Gastrocnemius medialis (tissue), 4 donors: ENCODE measurements at regions not wholly inside any gene's neighbourhood (a gene's known extent, or its start where the extent isn't known, plus 50 kb on each side); places are given as distances from the start of the nearest gene placed in this dataset.

ENCODE experiments used
- ATAC-seq, 2 donors: fragments of 150-250 bp; one replicate each; pipeline ENCODE4 v1.9.1; 2016
- DNase-seq, 2 donors: peaks; one replicate each; pipeline ENCODE4 v3.0.0-alpha.2; 2019
- H3K27ac ChIP-seq, 4 donors: fragments of 200-600 bp; sonication (generic); 1 replicate in 1 of 4; 2 replicates in 3 of 4; pipeline ENCODE4 v1.5.1; 2016 to 2018; ENCODE audit warnings: mild to moderate bottlenecking in 2 of 4, moderate library complexity in 1 of 4
- H3K27me3 ChIP-seq, 3 donors: fragments of 200-600 bp; sonication (generic) in 2 of 3; 1 replicate in 1 of 3; 2 replicates in 2 of 3; pipeline versions ENCODE4 v1.5.1 to v1.6.0; 2016 to 2019; ENCODE audit warnings: mild to moderate bottlenecking in 1 of 3, moderate library complexity in 1 of 3
- H3K36me3 ChIP-seq, 2 donors: fragments of 200-600 bp; sonication (generic) in 1 of 2; one replicate each; pipeline ENCODE4 v1.5.1; 2017 to 2018
- H3K4me1 ChIP-seq, 2 donors: fragments of 200-600 bp; sonication (generic) in 1 of 2; one replicate each; pipeline ENCODE4 v1.5.1; 2016 to 2017; ENCODE audit warnings: mild to moderate bottlenecking in 2 of 2
- H3K4me3 ChIP-seq, 4 donors: fragments of 200-600 bp; sonication (generic) in 3 of 4; 1 replicate in 1 of 4; 2 replicates in 3 of 4; pipeline ENCODE4 v1.5.1; 2016 to 2019; ENCODE audit warnings: mild to moderate bottlenecking in 2 of 4
- H3K9me3 ChIP-seq, 3 donors: fragments of 200-600 bp; sonication (generic) in 2 of 3; 1 replicate in 1 of 3; 2 replicates in 2 of 3; pipeline ENCODE4 v1.5.1; 2016 to 2019
- POLR2A ChIP-seq, 2 donors: fragments of 450-650 bp; IDR thresholded peaks; one replicate each; pipeline ENCODE4 v1.6.1; 2017; ENCODE audit warnings: antibody characterized with exemption in 2 of 2, mild to moderate bottlenecking in 2 of 2, moderate library complexity in 2 of 2
- in situ Hi-C, 4 donors: fragments of 200-750 bp; cut with MboI; loops; one replicate each; pipeline versions ENCODE4 v1.15.0 to v1.8.0; 2017; ENCODE audit warnings: low sequenced_read_pairs in 4 of 4
- intact Hi-C: fragments of 100-400 bp; cut with DNase I; formaldehyde crosslinking; loops from one replicate; pipeline ENCODE4 v1.15.1; 2023; ENCODE audit warnings: low total_unique reads
- TF ChIP-seq, protein P1 (sequence below), 5 experiments: fragments of 450-650 bp in 3 of 5; fragments of 200-600 bp in 2 of 5; sonication (generic) in 2 of 5; IDR thresholded peaks in 4 of 5; conservative IDR thresholded peaks in 1 of 5; 1 replicate in 4 of 5; 2 replicates in 1 of 5; pipeline ENCODE4 v1.5.1; 2016 to 2019; ENCODE audit warnings: antibody characterized with exemption in 5 of 5, mild to moderate bottlenecking in 3 of 5, moderate library complexity in 3 of 5

DNA sequence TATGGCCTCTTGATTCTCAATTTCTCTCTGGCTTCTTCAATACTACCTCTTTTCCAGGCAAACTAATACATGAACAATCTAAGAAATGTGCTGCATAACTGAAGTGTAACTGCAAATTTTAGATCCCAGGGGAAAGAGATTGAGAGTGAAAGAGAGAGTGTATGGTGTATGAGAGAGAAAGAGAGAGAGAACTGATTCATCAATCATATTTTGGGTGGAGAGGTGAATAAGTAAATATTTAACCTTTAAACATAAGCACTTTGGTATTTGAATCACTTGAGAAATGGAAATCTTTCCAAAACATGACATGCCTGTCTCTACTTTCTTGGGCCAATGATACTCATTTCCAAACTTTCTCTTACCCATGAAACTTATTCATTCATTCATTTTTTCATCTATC, 147.2 kb upstream of the DIPK2B start:
- Histone ChIP-seq H3K9me3 (no peaks in the 10 kb centered on the region), H3K27me3 (peaks cover 0 to 5% (median 0%) of the 10 kb centered on the region in 3 donors), H3K4me1 (no peaks in the 10 kb centered on the region), H3K36me3 (no peaks in the 10 kb centered on the region), H3K27ac (no peak overlapping the region), H3K4me3 (no peak overlapping the region)
- DNase-seq (no peak), ATAC-seq (no peak)
- intact Hi-C loops (no loop called here), in situ Hi-C loops (loop anchor here in 1 of 4 donors (25.0 kb wide), 1 partner anchor 1064 kb away; no protein-coding TSS in a partner anchor)
- TF ChIP-seq POLR2A (IDR thresholded peaks at IDR 0.05) = no peak
- TF ChIP-seq, protein P1, sequence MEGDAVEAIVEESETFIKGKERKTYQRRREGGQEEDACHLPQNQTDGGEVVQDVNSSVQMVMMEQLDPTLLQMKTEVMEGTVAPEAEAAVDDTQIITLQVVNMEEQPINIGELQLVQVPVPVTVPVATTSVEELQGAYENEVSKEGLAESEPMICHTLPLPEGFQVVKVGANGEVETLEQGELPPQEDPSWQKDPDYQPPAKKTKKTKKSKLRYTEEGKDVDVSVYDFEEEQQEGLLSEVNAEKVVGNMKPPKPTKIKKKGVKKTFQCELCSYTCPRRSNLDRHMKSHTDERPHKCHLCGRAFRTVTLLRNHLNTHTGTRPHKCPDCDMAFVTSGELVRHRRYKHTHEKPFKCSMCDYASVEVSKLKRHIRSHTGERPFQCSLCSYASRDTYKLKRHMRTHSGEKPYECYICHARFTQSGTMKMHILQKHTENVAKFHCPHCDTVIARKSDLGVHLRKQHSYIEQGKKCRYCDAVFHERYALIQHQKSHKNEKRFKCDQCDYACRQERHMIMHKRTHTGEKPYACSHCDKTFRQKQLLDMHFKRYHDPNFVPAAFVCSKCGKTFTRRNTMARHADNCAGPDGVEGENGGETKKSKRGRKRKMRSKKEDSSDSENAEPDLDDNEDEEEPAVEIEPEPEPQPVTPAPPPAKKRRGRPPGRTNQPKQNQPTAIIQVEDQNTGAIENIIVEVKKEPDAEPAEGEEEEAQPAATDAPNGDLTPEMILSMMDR (IDR thresholded peaks at IDR 0.05 in 4 of 5, conservative IDR thresholded peaks at IDR 0.05 in 1 of 5) = no peak

- Histone ChIP-seq H3K4me3 (no peak overlapping the region), H3K27ac (no peak overlapping the region), H3K4me1 (no peaks in the 10 kb centered on the region), H3K27me3 (peaks cover 0 to 5% (median 0%) of the 10 kb centered on the region in 3 donors), H3K36me3 (no peaks in the 10 kb centered on the region), H3K9me3 (no peaks in the 10 kb centered on the region)
- DNase-seq = no peak
- TF ChIP-seq POLR2A (IDR thresholded peaks at IDR 0.05) = no peak
- TF ChIP-seq, protein P1 (IDR thresholded peaks at IDR 0.05 in 4 of 5, conservative IDR thresholded peaks at IDR 0.05 in 1 of 5) = no peak
- in situ Hi-C loops = loop anchor here in 1 of 4 donors (25.0 kb wide), 1 partner anchor 1068 kb away; no protein-coding TSS in a partner anchor
- ATAC-seq = no peak
- intact Hi-C loops = no loop called here
Measured at GRCh38 chrX:45344594-45344993, 143.9 kb upstream of the DIPK2B start.

GRCh38 chrX:45329217-45329616, 128.5 kb upstream of the DIPK2B start:
- Histone ChIP-seq H3K4me3 (no peak overlapping the region), H3K27ac (no peak overlapping the region)
- DNase-seq = no peak

GRCh38 chrX:45324941-45325340, 124.3 kb upstream of the DIPK2B start:
- DNase-seq = no peak
- no peak for TF ChIP-seq POLR2A (IDR thresholded peaks at IDR 0.05)
- TF ChIP-seq, protein P1 (IDR thresholded peaks at IDR 0.05 in 4 of 5, conservative IDR thresholded peaks at IDR 0.05 in 1 of 5) = no peak
- Histone ChIP-seq H3K4me1 (no peaks in the 10 kb centered on the region), H3K36me3 (no peaks in the 10 kb centered on the region), H3K27me3 (no peaks in the 10 kb centered on the region), H3K9me3 (no peaks in the 10 kb centered on the region), H3K27ac (no peak overlapping the region), H3K4me3 (no peak overlapping the region)
- intact Hi-C loops = loop anchor here (10.0 kb wide), 2 partner anchors 230 to 530 kb away; no protein-coding TSS in a partner anchor
- in situ Hi-C loops = loop anchor here in 3 of 4 donors (25.0 kb wide), 1 partner anchor 1087 kb away; no protein-coding TSS in a partner anchor
- no peak for ATAC-seq

More at GRCh38 chrX:45329217-45329616, 128.5 kb upstream of the DIPK2B start:
- Histone ChIP-seq H3K27me3 (no peaks in the 10 kb centered on the region), H3K36me3 (no peaks in the 10 kb centered on the region), H3K9me3 (no peaks in the 10 kb centered on the region), H3K4me1 (no peaks in the 10 kb centered on the region)
- in situ Hi-C loops (loop anchor here in 1 of 4 donors (25.0 kb wide), 1 partner anchor 1083 kb away; no protein-coding TSS in a partner anchor), intact Hi-C loops (loop anchor here (10.0 kb wide), 2 partner anchors 226 to 526 kb away; no protein-coding TSS in a partner anchor)
- ATAC-seq = no peak
- TF ChIP-seq, protein P1 (IDR thresholded peaks at IDR 0.05 in 4 of 5, conservative IDR thresholded peaks at IDR 0.05 in 1 of 5) = no peak
- TF ChIP-seq POLR2A (IDR thresholded peaks at IDR 0.05) = no peak
